GM21619 (cell line): ENCODE measurements at regions not wholly inside any gene's neighbourhood (a gene's known extent, or its start where the extent isn't known, plus 50 kb on each side); places are given as distances from the start of the nearest gene placed in this dataset.

ENCODE experiments used
- ATAC-seq: cut with Tn5 transposase; IDR thresholded peaks from one replicate; pipeline ENCODE4 v1.9.1; 2021; ENCODE audit not compliant: unreplicated experiment

GRCh38 chr1:69123486-69123885 lies 444.2 kb upstream of the LRRC7 start:
- no peak for ATAC-seq

GRCh38 chr1:69126796-69127195 lies 440.9 kb upstream of the LRRC7 start:
- no peak for ATAC-seq

GRCh38 chr1:69128204-69128603 lies 439.5 kb upstream of the LRRC7 start:
- no peak for ATAC-seq

GRCh38 chr1:69129538-69129937 lies 438.2 kb upstream of the LRRC7 start:
- no peak for ATAC-seq

GRCh38 chr1:69138172-69138571 lies 429.6 kb upstream of the LRRC7 start:
- no peak for ATAC-seq

- ATAC-seq: no peak
These were observed 428.7 kb upstream of the LRRC7 start for GRCh38 chr1:69139007-69139406.

- no peak for ATAC-seq
These were observed 421.4 kb upstream of the LRRC7 start for GRCh38 chr1:69146303-69146702.

GRCh38 chr1:69148731-69149130 lies 419.0 kb upstream of the LRRC7 start:
- ATAC-seq: no peak

GRCh38 chr1:69157046-69157756 lies 410.5 kb upstream of the LRRC7 start:
- no peak for ATAC-seq

GRCh38 chr1:69163241-69163640 lies 404.5 kb upstream of the LRRC7 start:
- ATAC-seq: no peak

- ATAC-seq: no peak
These were observed 403.9 kb upstream of the LRRC7 start for GRCh38 chr1:69163779-69164178.

GRCh38 chr1:69167876-69168275 lies 399.8 kb upstream of the LRRC7 start:
- no peak for ATAC-seq

- no peak for ATAC-seq
These were observed 396.5 kb upstream of the LRRC7 start for GRCh38 chr1:69171248-69171647.

- no peak for ATAC-seq
These were observed 395.4 kb upstream of the LRRC7 start for GRCh38 chr1:69172003-69173000.

- no peak for ATAC-seq
These were observed 392.7 kb upstream of the LRRC7 start for GRCh38 chr1:69175053-69175452.

GRCh38 chr1:69180358-69180757 lies 387.4 kb upstream of the LRRC7 start:
- no peak for ATAC-seq

- no peak for ATAC-seq
These were observed 382.3 kb upstream of the LRRC7 start for GRCh38 chr1:69185378-69185777.

- ATAC-seq: no peak
These were observed 376.4 kb upstream of the LRRC7 start for GRCh38 chr1:69191335-69191734.

- ATAC-seq: no peak
These were observed 372.6 kb upstream of the LRRC7 start for GRCh38 chr1:69195136-69195535.

GRCh38 chr1:69196071-69196470 lies 371.7 kb upstream of the LRRC7 start:
- ATAC-seq: no peak

- ATAC-seq: no peak
These were observed 369.9 kb upstream of the LRRC7 start for GRCh38 chr1:69197816-69198215.

- ATAC-seq: no peak
These were observed 366.0 kb upstream of the LRRC7 start for GRCh38 chr1:69201716-69202115.
